Osteoblast (primary cell): ENCODE measurements at regions not wholly inside any gene's neighbourhood (a gene's known extent, or its start where the extent isn't known, plus 50 kb on each side); places are given as distances from the start of the nearest gene placed in this dataset.

Source experiments
- DNase-seq: peaks from one replicate; pipeline ENCODE4 v3.0.0; 2011; ENCODE audit warnings: low spot score, mixed read lengths; ENCODE audit not compliant: insufficient read length; ENCODE audit errors: missing footprints
- H2AFZ ChIP-seq: 2 replicates; pipeline ENCODE4 v1.6.0; 2011; ENCODE audit warnings: mild to moderate bottlenecking, low read length
- H3K27ac ChIP-seq: 2 replicates; pipeline ENCODE4 v1.5.1; 2011; ENCODE audit warnings: mild to moderate bottlenecking, low read depth, low read length, moderate library complexity
- H3K27me3 ChIP-seq: 2 replicates; pipeline ENCODE4 v1.6.0; 2012; ENCODE audit warnings: mild to moderate bottlenecking, control low read depth, inconsistent platforms, low read length, moderate library complexity; ENCODE audit not compliant: insufficient read depth
- H3K36me3 ChIP-seq: 2 replicates; pipeline ENCODE4 v1.5.1; 2011; ENCODE audit warnings: mild to moderate bottlenecking, low read length, control low read depth, moderate library complexity; ENCODE audit not compliant: insufficient read depth
- H3K4me1 ChIP-seq: 2 replicates; pipeline ENCODE4 v1.5.1; 2011; ENCODE audit warnings: mild to moderate bottlenecking, low read length, control low read depth, moderate library complexity; ENCODE audit not compliant: insufficient read depth
- H3K4me2 ChIP-seq: 2 replicates; pipeline ENCODE4 v1.6.0; 2011; ENCODE audit warnings: mild to moderate bottlenecking, low read length; ENCODE audit not compliant: insufficient read depth
- H3K4me3 ChIP-seq: fragments of 200-600 bp; sonication (generic); 3 replicates; pipeline ENCODE4 v1.5.1; 2012; ENCODE audit warnings: mild to moderate bottlenecking, low read length, inconsistent platforms; ENCODE audit not compliant: insufficient read depth
- H3K79me2 ChIP-seq: 2 replicates; pipeline ENCODE4 v1.6.0; 2012; ENCODE audit warnings: mild to moderate bottlenecking, low read length, control low read depth, inconsistent platforms; ENCODE audit not compliant: insufficient read depth
- H3K9me3 ChIP-seq: 2 replicates; pipeline ENCODE4 v1.5.1; 2011; ENCODE audit warnings: low read depth, low read length, control low read depth
- H4K20me1 ChIP-seq: 2 replicates; pipeline ENCODE4 v1.6.0; 2012; ENCODE audit warnings: mild to moderate bottlenecking, low read length, control low read depth; ENCODE audit not compliant: insufficient read depth
- TF ChIP-seq, protein P1 (sequence below): IDR thresholded peaks from 2 replicates; pipeline ENCODE4 v1.5.1; 2011; ENCODE audit warnings: mild to moderate bottlenecking, low read depth, low read length, moderate library complexity; ENCODE audit errors: extremely low read depth

- H3K79me2 ChIP-seq, result no peaks in the 10 kb centered on the region
- DNase-seq, result no peak
- no peak overlapping the region for H3K27ac ChIP-seq
- H3K4me1 ChIP-seq, result no peaks in the 10 kb centered on the region
- H2AFZ ChIP-seq, result no peak overlapping the region
- TF ChIP-seq, protein P1, sequence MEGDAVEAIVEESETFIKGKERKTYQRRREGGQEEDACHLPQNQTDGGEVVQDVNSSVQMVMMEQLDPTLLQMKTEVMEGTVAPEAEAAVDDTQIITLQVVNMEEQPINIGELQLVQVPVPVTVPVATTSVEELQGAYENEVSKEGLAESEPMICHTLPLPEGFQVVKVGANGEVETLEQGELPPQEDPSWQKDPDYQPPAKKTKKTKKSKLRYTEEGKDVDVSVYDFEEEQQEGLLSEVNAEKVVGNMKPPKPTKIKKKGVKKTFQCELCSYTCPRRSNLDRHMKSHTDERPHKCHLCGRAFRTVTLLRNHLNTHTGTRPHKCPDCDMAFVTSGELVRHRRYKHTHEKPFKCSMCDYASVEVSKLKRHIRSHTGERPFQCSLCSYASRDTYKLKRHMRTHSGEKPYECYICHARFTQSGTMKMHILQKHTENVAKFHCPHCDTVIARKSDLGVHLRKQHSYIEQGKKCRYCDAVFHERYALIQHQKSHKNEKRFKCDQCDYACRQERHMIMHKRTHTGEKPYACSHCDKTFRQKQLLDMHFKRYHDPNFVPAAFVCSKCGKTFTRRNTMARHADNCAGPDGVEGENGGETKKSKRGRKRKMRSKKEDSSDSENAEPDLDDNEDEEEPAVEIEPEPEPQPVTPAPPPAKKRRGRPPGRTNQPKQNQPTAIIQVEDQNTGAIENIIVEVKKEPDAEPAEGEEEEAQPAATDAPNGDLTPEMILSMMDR, result no peak
- no peaks in the 10 kb centered on the region for H3K36me3 ChIP-seq
- no peak overlapping the region for H3K4me3 ChIP-seq
- no peaks in the 10 kb centered on the region for H3K27me3 ChIP-seq
- H3K9me3 ChIP-seq, result no peaks in the 10 kb centered on the region
- no peak overlapping the region for H3K4me2 ChIP-seq
- no peaks in the 10 kb centered on the region for H4K20me1 ChIP-seq
Observed at GRCh38 chr9:80117031-80117430, 545.3 kb downstream of the TLE4 start.

- no peak overlapping the region for H3K4me3 ChIP-seq
- H3K27me3 ChIP-seq, result no peaks in the 10 kb centered on the region
- no peaks in the 10 kb centered on the region for H4K20me1 ChIP-seq
- H3K9me3 ChIP-seq, result no peaks in the 10 kb centered on the region
- no peak overlapping the region for H3K4me2 ChIP-seq
- H2AFZ ChIP-seq, result no peak overlapping the region
- no peak overlapping the region for H3K27ac ChIP-seq
- H3K79me2 ChIP-seq, result no peaks in the 10 kb centered on the region
- no peak for DNase-seq
- TF ChIP-seq, protein P1, result no peak
- H3K36me3 ChIP-seq, result no peaks in the 10 kb centered on the region
- no peaks in the 10 kb centered on the region for H3K4me1 ChIP-seq
Observed at GRCh38 chr9:80114241-80114640, 542.5 kb downstream of the TLE4 start.

DNA sequence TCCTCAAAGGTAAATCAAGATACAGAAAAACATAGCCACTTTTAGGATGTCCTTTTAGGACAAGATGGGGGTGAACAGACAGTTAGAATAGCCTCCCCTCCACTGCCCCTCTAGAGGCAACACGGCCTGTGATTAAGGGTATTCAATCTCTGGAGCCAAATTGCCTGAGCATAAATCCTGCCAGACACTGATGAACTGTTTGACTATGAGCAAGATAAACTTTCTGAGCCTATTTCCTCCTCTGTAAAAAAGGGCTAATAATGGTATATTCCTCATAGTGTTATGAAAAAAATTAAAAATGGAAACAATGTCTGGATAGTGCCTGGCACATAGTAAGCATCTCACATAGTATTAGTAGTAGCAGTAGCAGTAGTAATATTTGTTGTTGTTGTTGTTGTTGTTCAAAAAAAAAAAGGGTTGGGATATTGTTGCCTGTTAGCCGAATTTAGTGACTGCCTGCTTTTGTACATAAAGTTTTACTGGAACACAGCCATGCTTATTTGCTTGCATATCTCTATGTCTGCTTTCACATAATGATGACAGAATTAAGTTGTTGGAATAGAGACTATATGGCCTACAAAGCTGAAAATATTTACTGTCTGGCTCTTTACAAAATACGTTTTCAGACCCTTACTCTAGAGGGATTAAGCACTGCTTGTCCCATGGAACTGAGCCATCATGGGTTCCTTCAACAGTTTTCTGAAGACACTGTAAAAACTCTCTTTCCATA is 536.3 kb downstream of the TLE4 start:
- Histone ChIP-seq H3K79me2 (no peaks in the 10 kb centered on the region), H3K9me3 (no peaks in the 10 kb centered on the region), H3K27me3 (no peaks in the 10 kb centered on the region), H2AFZ (no peak overlapping the region), H3K4me2 (no peak overlapping the region), H3K4me3 (no peak overlapping the region), H4K20me1 (no peaks in the 10 kb centered on the region), H3K27ac (no peak overlapping the region), H3K4me1 (no peaks in the 10 kb centered on the region), H3K36me3 (no peaks in the 10 kb centered on the region)
- DNase-seq, result no peak
- TF ChIP-seq, protein P1, result no peak

DNA sequence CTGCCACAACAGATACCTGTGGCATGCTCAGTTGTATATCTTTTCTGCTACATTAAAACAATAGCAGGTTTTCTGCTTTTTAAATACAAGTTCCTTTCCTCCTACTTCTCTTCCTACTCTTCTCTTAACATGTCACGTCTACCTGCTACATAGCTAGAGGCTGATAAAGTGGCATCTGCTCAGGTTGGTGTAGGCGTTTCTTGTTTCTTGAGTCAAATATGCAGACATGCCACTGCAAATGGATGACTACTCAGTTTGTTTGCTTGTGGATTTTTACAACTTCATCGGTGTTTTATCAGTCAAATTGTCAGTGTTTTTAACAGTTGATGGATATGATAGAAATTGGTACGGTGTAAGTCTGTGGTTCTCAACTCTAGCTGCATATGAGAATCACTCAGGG is 525.7 kb downstream of the TLE4 start:
- DNase-seq, result no peak
- Histone ChIP-seq H3K4me3 (no peak overlapping the region), H3K79me2 (no peaks in the 10 kb centered on the region), H4K20me1 (no peaks in the 10 kb centered on the region), H3K9me3 (no peaks in the 10 kb centered on the region), H3K4me2 (no peak overlapping the region), H3K27ac (no peak overlapping the region), H3K4me1 (no peaks in the 10 kb centered on the region), H3K27me3 (no peaks in the 10 kb centered on the region), H3K36me3 (no peaks in the 10 kb centered on the region), H2AFZ (no peak overlapping the region)
- TF ChIP-seq, protein P1, result no peak
